ENCODE measurements at regions not wholly inside any gene's neighbourhood (a gene's known extent, or its start where the extent isn't known, plus 50 kb on each side); places are given as distances from the start of the nearest gene placed in this dataset.
"Not testable (repeated sequence)": the region's sequence is repeated elsewhere in the genome, so short reads cannot be mapped to it uniquely, and the experiment has no call there.

DNA sequence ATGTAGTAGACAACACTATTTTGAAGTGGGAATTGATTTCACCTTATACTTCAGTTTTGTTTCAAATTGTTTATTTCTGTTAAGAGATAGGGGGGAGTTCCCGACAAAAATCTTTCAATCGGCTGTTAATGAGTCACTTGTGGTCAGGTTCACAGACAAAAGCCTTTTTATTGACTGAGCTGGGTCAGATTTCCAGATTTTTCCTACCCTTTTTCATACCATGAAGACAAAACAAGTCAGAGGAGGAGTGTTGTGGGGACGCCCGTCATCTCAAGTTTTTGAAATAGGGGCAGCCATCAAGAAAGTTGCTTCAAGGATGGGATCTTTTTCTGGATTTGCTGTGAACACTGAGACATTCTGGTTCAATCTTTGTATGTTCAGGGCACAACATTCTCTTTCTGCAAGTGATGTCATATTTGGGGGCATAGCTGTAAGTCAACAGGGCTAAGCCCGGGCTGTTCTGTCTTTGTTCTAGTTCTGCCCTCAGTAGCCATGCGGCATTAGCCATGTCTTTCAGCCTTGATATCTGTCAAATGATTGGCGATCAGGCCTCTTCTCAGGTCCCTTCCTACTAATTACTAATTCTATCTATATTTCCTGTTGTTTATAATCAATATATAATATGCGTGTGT, 496.0 kb upstream of the MARCKS start:
- no peak for DNase-seq

- no peak for DNase-seq
Observed at GRCh38 chr6:113362301-113363047, 494.7 kb upstream of the MARCKS start.

GRCh38 chr6:113363048-113363798, 493.9 kb upstream of the MARCKS start:
- DNase-seq: no peak

DNA sequence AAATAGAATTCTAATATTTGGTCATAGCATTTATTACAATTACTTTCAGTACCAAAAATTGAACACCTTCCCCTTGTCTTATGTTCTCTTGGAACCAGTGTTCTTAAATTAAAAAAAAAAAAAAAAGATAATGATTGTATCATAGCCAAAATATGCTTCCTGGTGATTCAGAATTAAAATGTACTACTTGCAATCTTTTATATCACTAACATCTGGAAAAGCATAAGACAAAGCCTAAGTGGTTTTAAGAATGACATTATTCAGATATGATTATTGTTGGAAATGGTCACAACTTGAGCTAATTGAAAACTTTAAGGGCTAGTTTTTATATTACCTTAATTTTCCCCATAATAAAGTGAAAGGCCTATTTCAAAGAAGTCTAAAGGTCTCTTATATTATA, 493.3 kb upstream of the MARCKS start:
- no peak for DNase-seq

- no peak for DNase-seq
Observed at GRCh38 chr6:113364766-113365165, 492.4 kb upstream of the MARCKS start.

GRCh38 chr6:113365191-113365590, 492.0 kb upstream of the MARCKS start:
- DNase-seq: no peak

- DNase-seq: no peak
Observed at GRCh38 chr6:113366505-113366904, 490.6 kb upstream of the MARCKS start.

DNA sequence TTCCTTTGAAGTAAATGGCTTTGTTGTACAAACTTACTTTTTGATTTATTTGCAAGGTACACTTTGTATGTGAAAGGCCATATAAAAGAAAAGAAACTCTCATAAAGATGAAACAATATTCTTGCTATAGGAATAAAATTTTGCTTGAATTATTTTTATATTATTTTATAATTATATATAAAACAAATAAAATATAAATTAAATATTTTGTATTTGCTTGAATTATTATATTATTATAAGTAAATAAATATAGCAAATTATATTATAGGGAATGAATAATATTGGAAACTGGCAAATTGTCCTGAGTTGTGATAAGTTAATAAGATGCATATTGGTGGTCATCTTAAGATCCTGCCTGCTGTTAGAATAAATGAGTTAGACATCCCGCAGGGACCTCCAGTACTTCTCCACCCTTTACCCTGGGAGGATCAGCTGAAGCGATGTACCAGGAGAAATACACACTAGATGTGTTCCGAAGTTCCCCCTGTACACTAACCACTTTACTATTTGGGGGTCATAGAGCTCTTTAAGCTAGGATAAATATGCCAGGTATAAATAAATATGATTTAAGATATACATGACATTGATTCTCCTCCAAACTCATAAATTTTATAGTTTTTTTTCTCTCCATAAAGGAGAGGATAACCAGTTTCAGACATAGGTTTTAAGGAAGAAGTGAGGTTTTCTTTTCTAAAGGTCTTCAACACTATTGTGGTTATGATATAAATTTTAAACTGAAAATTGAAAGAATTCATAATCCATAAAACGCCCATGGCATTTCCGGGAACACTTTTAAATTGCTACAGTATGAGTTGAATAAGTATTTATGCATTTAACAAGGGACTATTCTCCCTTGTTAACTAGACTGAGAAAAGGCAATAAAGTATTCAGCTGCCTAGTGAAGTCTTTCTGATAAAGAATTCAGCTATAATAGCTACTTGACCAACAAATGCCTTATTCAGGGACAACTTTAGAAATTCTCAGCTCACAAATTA, 486.3 kb upstream of the MARCKS start:
- DNase-seq: no peak

- not testable (repeated sequence) for DNase-seq
Observed at GRCh38 chr6:113375466-113375865, 481.7 kb upstream of the MARCKS start.

GRCh38 chr6:113375950-113376846, 480.9 kb upstream of the MARCKS start:
- DNase-seq: no peak

GRCh38 chr6:113376847-113377165, 480.3 kb upstream of the MARCKS start:
- DNase-seq: no peak

GRCh38 chr6:113377362-113377942, 479.7 kb upstream of the MARCKS start:
- no peak for DNase-seq

DNA sequence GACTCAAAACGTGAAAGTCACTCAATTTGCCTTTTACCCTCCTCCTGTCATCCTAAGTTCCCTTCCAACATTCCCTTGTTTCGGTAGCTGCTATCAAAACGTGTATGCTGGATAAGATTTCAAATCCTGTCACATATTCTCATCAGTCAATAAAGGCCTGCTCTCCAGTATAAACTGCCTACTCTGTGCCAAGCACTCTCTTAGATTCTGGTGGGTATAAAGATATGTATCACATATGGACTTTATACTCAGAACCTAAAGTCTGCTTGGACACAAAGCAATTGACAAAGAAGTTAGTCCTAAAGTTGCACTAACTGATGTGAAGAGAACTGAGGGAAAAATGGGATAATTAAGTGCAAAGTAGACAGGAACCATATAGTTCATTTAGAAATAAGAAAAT, 476.6 kb upstream of the MARCKS start:
- no peak for DNase-seq

DNA sequence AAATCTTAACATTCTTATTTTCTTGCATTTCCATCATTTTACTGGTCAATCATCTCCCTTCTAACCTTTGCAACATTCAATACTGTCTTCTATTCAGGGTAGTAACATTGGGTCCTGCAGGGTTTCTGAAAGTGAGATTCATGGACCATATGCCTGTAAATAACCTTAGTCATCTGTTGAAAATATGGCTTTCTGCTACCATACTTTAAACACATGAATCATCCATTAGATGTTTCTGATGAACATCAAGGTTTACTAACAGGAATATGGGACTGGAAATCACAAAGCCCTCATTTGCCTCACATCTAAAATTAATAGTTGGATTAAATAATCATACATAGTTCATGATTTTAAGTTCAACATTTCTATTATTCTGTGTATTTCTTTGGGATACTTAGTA, 475.9 kb upstream of the MARCKS start:
- no peak for DNase-seq

- DNase-seq: no peak
Observed at GRCh38 chr6:113381959-113382358, 475.2 kb upstream of the MARCKS start.

GRCh38 chr6:113383701-113384100, 473.4 kb upstream of the MARCKS start:
- DNase-seq: no peak

- no peak for DNase-seq
Observed at GRCh38 chr6:113385020-113385431, 472.1 kb upstream of the MARCKS start.

DNA sequence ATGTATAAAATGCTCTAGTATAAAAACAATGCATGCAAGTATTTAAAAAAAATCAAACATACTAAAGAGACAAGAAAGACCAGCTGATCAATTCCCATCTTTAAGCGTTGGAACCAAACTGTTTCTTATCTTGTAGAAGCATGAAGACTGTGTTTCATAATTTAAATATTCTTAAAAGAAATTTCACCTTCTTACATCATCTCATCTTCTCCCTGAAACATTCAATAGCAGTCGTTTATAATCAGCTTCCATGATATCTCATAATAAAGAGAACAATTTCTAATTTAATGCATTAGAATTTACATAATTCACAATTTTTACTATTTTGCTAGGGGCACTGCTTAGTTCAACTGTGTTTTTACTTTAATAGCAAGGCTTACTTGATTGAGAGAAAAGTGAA, 468.1 kb upstream of the MARCKS start:
- DNase-seq: no peak

GRCh38 chr6:113392551-113393055, 464.5 kb upstream of the MARCKS start:
- no peak for DNase-seq

GRCh38 chr6:113394216-113394615, 462.9 kb upstream of the MARCKS start:
- no peak for DNase-seq

GRCh38 chr6:113394729-113395128, 462.4 kb upstream of the MARCKS start:
- DNase-seq: no peak

Measured in stimulated activated CD4-positive, alpha-beta T cell treated with anti-CD3 and anti-CD28 coated beads, Interleukin-1b, Interleukin-23, amount 100 ng/mL, for 48 hours (primary cell).